GM12872 (cell line): ENCODE measurements at regions not wholly inside any gene's neighbourhood (a gene's known extent, or its start where the extent isn't known, plus 50 kb on each side); places are given as distances from the start of the nearest gene placed in this dataset.

ENCODE experiments used
- TF ChIP-seq, protein P1 (sequence below): IDR thresholded peaks from 3 replicates; pipeline ENCODE4 v1.5.1; 2011; ENCODE audit warnings: low read depth, mild to moderate bottlenecking, low read length, moderate library complexity; ENCODE audit not compliant: insufficient read depth

DNA sequence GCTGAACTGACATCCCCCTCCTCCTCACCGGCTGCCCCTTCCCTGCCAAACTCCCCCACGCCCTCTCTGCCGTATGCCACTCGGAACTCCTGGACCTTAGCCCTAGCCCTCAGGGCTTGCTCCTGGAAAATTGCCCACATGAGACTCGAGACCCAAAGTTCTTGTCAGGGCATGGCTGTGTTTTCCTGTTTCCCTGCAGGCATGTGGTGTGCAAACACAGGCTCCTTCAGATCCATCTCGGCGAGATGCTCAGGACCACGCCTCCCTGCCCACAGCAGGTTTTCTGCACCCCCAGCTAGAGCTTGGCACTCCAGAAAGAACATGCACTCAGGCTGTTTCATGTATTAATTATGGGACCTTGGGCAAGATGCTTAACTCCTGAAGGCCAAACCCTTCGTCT lies 1480.4 kb downstream of the BRD1 start:
- TF ChIP-seq, protein P1, sequence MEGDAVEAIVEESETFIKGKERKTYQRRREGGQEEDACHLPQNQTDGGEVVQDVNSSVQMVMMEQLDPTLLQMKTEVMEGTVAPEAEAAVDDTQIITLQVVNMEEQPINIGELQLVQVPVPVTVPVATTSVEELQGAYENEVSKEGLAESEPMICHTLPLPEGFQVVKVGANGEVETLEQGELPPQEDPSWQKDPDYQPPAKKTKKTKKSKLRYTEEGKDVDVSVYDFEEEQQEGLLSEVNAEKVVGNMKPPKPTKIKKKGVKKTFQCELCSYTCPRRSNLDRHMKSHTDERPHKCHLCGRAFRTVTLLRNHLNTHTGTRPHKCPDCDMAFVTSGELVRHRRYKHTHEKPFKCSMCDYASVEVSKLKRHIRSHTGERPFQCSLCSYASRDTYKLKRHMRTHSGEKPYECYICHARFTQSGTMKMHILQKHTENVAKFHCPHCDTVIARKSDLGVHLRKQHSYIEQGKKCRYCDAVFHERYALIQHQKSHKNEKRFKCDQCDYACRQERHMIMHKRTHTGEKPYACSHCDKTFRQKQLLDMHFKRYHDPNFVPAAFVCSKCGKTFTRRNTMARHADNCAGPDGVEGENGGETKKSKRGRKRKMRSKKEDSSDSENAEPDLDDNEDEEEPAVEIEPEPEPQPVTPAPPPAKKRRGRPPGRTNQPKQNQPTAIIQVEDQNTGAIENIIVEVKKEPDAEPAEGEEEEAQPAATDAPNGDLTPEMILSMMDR: no peak

DNA sequence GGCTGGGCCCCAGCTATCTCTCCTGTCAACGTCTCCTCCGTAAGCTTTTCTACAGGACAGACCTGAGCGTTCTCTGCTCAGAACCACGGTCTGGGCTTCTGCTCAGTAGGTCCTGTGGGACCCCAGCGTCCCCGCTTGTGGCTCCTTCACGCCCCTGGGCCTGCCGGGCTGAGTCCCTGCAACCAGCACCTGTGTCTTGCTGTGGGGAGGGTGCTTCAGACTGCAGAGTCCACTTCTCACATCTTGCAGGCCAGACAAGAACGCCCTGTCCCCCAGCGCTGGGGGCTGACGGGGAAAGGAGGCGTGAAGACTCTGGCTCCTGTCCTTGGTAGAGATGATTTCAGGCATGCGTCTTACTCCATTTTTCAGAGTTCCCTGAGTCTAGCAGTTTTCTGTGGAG lies 1480.8 kb downstream of the BRD1 start:
- TF ChIP-seq, protein P1: no peak

- TF ChIP-seq, protein P1: no peak
These were observed 1481.4 kb downstream of the BRD1 start for GRCh38 chr22:48346311-48346710.

DNA sequence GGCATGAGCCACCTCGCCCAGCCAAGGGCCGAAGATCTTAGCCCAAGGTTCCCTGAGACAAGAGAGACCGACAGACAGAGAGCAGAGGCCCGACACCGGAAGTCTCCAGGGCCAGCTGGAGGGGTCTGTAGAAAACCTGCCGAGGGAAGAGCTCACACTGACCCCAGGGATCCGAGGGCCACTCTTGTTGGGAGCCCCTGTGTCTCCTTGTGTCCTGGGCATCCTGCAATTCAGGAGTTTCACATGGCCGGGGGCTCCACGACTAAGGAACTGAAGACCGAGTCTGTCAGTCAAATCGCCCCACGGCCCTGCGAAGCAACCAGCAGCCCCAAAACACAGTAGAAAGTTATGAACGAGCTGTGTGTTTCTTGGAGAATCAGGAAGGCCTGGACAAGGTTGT lies 1482.0 kb downstream of the BRD1 start:
- TF ChIP-seq, protein P1: no peak

DNA sequence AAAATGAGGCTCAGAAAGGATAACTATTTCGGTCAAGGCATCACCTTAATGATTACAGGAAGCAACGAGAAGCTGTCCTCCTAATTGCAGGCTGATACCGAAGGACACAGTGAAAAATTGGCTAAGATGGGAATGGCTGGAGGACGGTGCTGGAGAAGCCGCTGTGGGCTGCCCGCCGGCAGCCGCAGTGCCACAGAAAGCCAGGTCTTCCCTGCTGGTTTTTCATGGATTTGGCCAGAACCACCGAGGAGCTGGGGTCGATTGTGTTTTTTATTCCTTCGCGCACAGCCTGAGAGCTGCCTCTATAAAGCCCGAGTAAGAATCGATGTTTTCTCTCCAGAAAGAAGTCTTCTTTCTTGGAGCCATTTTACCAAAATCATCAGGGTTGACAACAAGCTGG lies 1484.2 kb downstream of the BRD1 start:
- TF ChIP-seq, protein P1: no peak

- TF ChIP-seq, protein P1: no peak
These were observed 1484.9 kb downstream of the BRD1 start for GRCh38 chr22:48342732-48343131.

DNA sequence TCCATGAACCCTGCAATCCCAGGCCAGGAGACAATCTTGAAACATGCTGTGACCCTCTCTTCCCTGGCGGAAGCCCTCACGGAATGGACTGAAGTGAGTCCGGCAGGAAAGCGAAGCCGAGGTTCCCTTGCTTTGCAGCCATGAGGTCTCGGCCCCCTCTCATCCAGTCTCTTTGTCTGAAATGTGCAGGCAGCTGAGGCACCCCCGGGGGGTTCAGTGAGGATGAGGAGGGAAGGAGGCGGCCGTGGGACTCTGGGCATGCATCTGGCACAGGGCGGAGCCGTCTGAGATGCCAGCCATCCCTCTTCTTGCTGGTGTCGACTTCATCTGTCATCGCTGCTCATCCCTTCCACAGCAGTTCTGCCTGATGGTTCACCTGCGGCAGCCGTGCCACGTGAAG lies 1485.7 kb downstream of the BRD1 start:
- TF ChIP-seq, protein P1: no peak
